Stomach (tissue), 4 donors: ENCODE measurements at regions not wholly inside any gene's neighbourhood (a gene's known extent, or its start where the extent isn't known, plus 50 kb on each side); places are given as distances from the start of the nearest gene placed in this dataset.

Experiments
- CTCF ChIP-seq, 7 experiments: fragments of 450-650 bp in 4 of 7; fragments of 200-600 bp in 3 of 7; sonication (generic) in 3 of 7; IDR thresholded peaks; one replicate each; pipeline ENCODE4 v1.5.1; 2016 to 2019; ENCODE audit warnings: antibody characterized with exemption in 7 of 7, control low read depth in 2 of 7, mild to moderate bottlenecking in 1 of 7
- POLR2A ChIP-seq, 4 donors: fragments of 450-650 bp; IDR thresholded peaks; one replicate each; pipeline ENCODE4 v1.6.1; 2016; ENCODE audit warnings: antibody characterized with exemption in 4 of 4, control low read depth in 2 of 4, mild to moderate bottlenecking in 1 of 4, moderate library complexity in 1 of 4
- POLR2AphosphoS5 ChIP-seq, 3 donors: sonication (generic); formaldehyde crosslinking; IDR thresholded peaks; one replicate each; pipeline ENCODE4 v1.6.1; 2016; ENCODE audit warnings: antibody characterized with exemption in 3 of 3

- no peak for TF ChIP-seq CTCF (IDR thresholded peaks at IDR 0.05)
- TF ChIP-seq POLR2AphosphoS5 (IDR thresholded peaks at IDR 0.05) = no peak
- TF ChIP-seq POLR2A (IDR thresholded peaks at IDR 0.05) = no peak
These were observed 200.3 kb upstream of the SEMA6D start for GRCh38 chr15:47516972-47517371.
